RPMI7951 (cell line): ENCODE measurements at regions not wholly inside any gene's neighbourhood (a gene's known extent, or its start where the extent isn't known, plus 50 kb on each side); places are given as distances from the start of the nearest gene placed in this dataset.

Experiments
- DNase-seq: peaks from one replicate; pipeline ENCODE4 v3.0.0-alpha.2; 2012; ENCODE audit warnings: low read depth

DNA sequence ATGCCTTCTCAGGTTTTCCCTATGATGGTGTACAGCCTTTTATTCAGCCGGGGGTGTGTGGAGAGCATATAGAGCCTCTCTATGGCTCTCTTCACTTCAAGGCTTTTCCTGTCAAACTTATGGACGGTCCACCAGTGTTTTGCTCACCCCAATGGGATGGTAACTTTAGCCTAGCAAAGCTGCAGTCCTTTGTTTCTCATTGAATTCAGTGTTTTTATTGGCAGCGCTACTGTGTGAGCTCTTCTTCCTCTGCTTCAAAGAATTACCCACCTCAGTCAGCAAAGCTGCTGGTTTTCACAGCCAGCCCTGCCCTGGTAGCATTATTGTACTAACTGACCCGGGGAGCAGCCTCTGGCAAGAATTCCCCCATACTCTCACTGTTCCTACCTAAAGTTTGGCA is 145.3 kb upstream of the RRP15 start:
- DNase-seq = no peak

DNA sequence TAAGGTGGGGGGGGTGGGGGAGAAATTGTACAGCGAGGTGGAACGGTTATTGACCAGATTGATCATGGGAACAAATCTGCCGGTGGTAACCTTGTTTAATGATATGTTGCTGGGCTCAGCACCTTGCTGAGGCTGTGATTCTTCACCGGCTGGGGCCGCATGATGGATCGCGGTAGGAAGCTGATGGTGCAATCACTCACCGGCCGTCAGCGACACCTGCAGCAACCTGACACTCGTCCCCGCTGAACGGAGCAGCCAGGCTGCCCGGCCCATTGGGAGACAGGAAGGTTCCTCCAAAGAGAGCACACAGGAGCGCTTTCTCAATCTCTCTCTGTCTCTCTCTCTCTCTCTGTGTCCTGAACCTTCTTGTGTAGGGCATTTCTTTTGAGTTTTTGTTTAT is 128.5 kb upstream of the RRP15 start:
- no peak for DNase-seq

DNA sequence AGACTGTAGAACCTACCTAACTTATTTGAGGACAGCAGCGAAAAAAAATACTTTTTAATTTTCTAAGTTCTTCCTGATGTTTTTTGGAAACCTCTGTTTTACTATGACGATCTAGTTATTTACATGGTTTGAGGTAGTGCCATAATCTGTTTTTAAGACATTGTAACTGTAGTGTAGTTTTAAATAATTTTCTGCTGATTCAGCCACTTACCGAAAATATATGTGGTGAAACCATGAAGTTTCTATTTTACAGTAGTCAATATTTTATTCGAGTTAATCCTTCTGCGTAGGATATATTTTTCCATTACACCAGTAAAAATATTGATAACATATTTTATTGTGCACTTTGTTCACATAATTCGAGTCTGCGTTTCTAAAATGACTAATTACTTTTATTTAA is 121.7 kb upstream of the RRP15 start:
- DNase-seq = no peak

DNA sequence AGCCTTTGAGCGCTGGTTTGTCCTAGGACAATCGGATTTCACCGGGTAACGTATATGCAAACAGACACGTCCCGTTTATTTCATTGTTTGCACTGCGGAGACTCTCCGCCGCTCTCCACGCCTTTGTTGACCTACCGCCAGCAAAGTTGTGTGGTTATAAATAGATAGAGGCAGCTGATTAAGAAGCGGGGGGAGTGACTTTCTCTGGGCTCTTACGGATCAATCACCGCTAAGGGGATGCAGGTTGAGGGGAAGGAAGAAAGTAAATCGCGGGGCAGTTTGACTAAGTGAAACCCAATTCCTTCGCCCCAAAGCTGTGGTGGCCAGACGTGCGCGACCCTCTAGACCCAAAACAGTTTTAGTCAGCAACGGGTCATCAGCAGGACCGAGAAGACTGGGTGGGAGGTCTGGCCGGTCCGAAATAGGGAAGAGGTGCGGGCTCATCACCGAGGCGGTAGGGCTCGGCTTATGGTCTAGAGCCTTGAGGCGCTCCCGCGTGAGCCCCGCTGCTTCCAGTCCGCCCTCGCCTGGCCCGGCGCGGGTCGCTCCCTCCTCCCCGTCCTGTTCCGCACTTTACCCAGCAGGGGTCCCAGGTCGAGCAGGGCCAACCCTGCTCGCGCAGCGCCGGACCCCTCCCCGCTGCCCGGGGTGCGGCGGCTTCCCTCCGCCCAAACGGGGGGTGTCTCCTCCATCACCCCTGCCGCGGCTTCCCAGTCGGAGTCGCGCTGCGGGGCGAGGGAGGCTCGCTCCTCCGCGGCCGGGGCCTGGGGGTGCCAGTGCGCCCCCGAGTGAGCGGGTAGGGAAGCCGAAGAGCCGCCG is 120.8 kb upstream of the RRP15 start:
- peak; percentile 19 for DNase-seq

DNA sequence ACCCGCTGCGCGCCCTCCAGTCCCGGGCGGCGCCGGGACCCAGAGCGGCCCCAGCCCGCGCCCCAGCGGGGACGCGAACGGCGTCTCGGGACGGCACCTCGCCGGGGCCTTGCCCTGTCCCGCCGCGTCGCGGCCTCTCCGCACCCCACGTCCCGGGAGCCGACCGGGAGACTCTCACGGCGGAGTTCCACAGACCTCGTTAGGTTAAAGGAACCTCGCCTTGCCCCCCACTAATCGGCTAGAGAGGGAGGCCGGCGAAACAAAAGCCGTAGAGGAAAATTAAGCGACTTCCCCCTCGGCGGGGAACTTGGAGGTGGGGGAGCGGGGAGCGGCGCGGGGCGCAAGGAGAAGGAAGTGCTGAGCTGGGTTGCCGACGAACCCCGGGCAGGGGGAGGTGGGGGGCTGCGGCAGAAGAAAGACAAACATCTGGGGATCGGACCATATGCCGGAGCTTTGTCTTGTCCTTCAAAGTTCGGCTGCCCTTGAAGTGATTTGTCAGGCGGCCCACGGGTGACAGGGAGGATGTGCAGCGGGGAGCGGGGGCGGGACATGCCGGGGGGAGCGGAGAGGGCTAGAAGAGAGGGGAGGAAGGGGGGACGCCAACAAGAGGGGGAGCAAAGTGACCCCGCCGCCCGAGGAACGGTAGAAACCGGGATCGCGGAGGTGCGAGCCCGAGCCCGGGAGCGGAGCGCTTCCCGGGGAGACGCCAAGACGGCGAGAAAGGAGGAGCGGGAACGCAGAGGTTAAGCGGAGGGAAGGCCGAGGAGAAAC is 120.0 kb upstream of the RRP15 start:
- peak; percentile 10 for DNase-seq

DNA sequence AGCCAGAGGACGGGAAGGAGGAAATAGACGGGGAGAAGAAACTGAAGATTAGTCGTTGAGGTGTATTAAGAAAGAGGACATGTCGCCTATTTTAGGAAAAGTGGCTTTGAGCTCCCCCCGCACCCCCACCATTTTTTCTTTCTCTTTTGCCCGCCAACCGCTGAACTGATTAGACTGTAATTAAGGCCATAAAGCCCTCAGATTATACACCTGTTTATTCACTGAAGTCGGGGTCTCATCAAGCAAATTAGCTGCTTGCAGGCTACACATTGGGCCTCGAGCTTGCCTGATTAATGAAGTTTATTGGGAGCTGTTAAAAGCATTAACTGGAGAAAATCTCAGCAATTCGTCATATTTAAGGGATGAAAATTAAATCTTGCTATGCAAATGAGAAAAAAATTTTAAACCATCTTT is 119.4 kb upstream of the RRP15 start:
- DNase-seq = no peak

DNA sequence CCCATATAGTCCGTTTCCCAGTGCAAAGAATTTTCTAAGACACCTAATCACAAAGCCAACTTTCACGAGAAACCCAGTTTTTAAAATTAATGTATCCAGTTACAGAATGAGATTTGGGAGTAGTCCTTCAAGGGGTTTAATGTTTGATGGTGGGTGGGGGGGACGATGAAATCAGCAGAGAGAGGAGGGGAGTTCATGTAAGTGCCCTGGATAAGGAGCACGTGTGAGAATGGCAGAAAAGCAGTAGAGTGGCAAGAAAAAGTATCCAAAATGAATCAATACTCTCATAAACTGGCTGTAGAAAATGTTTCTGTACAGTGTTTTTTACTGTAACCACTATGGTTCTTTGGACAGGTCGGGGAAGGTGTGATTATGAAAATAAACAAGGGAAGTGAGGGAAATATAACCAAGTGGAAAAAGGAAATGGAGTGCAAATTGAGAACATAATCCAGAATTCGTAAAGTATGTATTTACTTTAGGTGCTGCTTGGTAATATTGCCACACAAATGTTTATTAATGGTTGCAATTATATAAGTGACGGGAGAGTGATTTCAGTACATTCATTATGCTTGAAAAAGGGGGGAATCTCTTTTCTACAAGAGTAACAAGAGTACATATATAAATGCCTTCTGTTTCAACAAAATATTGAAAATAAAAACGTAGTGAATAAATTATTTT is 118.7 kb upstream of the RRP15 start:
- DNase-seq = no peak

DNA sequence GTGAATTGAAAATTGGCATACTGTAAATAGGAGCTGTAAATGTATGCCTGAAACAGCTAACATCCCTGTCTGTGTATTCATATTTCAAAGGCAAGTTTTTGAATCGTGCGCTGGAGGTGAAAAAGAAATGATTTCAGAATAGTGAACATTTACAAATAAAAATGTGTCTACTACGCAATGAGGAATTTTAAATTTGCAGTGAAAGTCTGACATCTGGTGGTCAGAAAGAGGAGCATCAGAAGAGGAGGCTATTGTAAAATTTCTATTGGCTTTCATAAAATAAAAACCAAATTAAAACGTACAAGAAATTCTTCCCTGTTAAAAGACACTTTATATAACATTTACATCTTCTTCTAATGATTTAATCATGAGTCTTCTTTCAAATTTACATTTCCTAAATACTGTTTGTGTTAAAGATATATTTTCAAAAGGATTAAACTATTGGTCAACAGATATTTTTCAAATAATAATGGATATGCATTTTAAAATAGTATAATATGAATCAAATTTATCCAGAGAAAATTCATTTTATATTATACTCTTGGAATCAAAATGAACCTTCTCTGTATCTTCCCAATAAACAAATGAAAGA is 113.7 kb upstream of the RRP15 start:
- DNase-seq = peak; percentile 34

DNA sequence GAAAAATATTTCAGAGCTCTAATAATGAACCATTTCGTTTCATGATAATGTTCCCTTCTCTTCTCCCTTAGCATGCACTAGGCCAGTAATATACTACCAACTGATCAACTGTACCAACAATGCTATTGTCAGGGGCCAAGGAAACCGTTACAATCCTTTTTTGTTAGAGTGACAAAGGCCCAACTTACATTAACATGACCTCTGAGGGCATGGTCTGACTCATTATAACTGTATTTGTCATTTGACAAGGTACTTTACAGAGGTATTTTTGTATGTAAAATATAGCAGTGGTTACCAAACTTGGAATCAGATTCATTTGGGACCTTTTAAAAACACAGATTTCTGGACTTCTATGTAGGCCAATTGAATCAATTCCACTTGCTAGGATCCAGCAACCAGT is 102.6 kb upstream of the RRP15 start:
- DNase-seq = no peak

DNA sequence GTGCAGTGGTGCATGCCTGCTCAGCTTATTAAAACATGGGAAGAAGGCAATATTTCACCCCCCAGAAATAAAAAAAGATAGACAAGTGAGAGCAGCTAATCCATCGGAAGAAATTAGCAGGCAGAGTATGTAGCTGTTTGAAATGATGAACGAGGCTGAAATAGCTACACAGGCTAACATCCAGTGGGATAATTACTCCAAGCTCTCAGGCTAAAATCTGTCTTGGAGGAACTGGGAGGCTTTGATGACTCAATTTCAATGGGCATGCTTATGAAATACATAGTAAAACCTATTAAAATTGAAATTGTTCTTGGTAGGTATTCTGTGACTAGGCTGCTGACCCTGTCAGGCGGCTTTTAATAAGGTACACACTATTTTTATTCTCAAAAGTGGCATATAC is 84.1 kb upstream of the RRP15 start:
- DNase-seq = no peak

DNA sequence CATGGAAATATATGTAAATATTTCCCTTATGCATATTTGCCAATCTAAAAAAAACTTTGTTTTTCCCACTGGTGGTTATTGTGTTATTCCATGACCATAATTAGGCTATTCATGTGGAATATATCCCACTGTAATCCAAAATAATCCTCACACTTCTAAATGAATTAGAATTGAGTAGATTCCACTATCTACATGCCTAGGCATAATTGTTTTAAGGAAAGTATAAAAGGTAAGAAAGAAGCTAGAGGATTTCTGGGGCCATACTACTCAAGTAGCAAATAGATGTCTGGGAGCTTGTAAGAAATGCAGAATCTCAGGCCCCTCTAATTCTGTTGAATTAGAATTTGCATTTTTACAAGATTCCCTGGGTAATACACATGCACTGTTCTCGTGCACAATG is 83.5 kb upstream of the RRP15 start:
- no peak for DNase-seq

DNA sequence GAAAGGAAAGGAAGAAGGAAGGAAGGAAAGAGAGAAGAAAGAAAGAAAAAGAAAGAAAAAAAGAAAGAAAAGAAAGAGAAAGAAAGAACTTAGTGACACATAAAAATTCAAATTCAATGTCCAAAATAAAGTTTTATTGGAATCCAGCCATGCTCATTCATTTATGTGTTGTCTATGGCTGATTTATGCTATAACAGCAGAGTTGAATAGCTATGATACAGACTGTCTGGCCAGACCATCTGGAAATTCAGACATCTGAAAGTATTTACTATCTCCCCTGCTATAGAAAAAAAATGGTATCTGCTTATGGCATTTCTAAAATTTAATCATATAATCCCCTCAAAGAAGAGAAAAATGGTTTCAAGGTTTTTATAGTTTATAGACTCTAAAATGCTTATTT is 79.4 kb upstream of the RRP15 start:
- no peak for DNase-seq

DNA sequence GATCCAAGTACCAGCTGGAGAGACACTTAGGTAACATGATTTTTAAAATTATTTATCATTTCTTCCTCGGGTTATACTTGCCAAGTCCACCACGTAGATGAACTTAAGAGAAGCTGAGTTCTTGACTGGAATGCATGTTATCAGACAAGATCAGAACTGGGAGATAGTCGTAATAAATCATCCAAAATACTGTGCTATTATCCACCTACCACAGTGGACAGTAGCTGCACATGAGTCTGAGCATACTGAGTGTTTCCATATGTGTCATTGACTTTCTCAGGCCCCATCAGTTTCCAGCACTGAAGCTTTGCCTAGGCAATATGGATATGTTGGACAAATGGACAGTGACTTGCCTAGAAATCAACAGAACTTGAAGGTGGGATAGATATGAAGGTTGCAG is 77.9 kb upstream of the RRP15 start:
- DNase-seq = no peak

DNA sequence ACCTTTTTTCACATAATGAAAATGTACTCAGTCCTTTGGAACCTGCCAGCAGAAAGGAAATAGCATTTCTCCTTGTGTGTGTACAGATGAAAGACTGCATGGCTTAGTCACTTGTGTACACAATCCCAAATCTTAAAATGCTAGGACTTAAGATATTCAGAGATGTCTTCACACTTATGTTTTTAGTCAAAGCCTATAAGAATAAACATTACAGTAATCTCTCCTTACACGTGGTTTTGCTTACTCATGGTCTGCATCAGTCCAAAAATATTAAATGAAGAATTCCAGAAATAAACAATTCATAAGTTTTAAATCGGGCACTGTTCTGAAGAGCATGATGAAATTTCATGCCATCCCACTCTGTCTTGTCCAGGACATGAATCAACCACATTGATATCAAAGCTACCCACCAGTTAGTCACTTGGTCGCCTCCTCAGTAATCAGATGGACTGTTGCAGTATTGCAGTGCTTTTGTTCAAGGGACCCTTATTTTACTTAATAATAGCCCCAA is 75.7 kb upstream of the RRP15 start:
- peak; percentile 14 for DNase-seq

DNA sequence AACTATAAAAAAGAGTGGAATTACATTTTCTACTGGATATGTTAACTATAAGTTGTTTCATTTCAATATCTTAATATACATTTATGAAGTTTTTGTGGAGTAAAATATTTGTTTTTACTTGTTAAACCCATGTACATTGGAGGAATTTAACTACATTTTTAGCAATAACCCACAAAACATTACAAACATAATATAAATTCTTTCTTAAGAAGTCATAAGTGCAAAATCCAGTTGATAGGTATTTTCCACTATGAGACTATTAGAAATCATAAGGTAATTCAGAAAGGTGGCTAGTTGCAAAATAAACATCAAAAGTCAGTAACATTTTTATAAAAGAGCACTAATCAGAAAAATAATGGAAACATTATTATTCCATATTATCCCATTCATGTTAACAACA is 73.9 kb upstream of the RRP15 start:
- DNase-seq = no peak

DNA sequence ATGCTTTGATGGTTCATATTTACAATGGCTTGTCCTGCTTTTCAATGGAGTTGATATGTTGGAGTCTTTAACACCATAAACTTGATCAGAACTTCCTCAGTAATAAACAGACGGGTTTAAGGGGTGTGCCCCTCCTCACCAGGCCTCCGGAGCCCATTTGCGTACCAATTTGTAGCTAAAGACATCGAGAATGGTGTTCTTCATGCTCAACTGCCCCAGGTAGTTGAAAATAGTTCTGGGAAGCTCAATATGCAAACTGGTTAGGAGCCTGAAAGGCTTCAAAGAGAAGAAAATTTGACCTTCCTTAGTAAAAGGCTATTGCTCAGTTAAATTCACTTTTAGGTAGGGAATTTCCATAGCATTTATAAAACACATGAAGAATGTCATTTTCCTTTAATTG is 68.1 kb upstream of the RRP15 start:
- DNase-seq = no peak

DNA sequence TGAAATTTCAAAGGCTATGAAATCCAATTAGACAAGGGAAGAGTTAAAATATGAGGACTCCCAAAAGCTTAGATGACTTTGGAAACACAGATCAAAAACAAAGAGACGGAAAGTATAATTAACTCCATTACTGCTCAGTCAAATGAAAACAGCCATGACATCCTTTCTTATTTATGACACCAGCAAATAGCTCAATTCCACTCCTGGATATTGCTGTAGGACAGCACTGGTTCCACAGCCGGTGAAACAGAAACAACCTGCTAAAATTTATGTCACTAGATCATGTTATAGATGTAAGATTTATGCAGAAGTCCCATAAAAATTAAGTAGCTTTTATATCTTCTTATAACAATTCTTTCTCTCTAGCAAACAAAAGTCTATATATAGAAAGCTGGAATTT is 65.6 kb upstream of the RRP15 start:
- no peak for DNase-seq

DNA sequence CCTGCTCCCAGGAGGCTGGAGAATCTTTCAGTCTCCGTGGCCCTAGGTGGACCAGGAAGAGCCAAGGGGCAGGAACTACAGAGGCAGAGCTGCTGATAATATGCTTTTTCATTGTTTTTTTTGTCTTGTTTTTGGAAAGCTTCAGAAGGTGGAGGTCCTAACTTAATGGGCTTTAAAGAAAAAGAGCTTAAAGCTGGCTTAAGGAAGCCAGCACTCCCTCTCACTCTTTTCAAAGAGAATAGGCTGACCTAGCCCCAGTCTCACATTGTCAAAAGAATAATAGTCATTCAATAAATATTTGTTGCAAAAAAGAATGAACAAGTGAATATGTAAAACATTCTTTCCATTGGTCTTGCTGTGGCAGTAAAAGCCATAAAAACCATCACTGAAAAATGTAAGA is 61.0 kb upstream of the RRP15 start:
- no peak for DNase-seq

DNA sequence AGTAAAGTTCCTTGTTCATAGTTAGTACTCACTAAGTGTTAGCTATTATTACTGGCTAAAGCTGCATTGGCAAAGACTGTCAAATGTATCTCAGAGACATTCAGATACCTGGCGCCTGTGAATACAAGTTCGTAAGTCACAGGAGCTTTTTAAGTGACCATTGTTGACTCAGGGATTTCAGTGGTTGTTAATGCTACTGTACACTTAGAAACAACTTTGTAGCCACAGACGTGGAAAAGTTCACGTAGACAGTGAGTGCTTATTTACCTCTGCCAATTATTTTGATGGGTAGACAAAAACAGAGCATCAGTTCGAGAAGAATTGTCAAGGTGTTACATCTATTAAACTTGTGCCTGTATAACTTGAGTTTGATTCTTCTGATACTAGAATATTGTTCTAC is 59.1 kb upstream of the RRP15 start:
- no peak for DNase-seq
